ENCODE measurements at regions not wholly inside any gene's neighbourhood (a gene's known extent, or its start where the extent isn't known, plus 50 kb on each side); places are given as distances from the start of the nearest gene placed in this dataset.

DNA sequence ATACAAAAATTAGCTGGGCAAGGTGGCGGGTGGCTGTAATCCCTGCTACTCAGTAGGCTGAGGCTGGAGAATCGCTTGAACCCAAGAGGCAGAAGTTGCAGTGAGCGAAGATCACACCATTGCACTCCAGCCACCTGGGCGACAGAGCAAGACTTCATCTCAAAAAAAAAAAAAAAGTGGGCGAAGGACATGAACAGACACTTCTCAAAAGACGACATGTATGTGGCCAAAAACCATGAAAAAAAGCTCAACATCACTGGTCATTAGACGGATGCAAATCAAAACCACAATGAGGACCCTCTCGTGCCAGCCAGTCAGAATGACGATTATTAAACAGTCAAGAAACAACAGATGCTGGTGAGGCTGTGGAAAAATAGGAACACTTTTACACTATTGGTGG, 344.9 kb upstream of the JARID2 start:
- intact Hi-C loops (cut with DNase I; ENCODE audit: low total_unique reads), result no loop called here
- DNase-seq, result no peak
- WGBS, 5 donors, result 95 to 97% (median 97%) methylated on average over 9 of the region's 9 CpGs
- H3K27me3 ChIP-seq, result no peaks in the 10 kb centered on the region
- no peaks in the 10 kb centered on the region for H3K9me3 ChIP-seq
- TF ChIP-seq POLR2A (IDR thresholded peaks at IDR 0.05) (no peak), EP300 (IDR thresholded peaks at IDR 0.05) (no peak), POLR2AphosphoS5 (IDR thresholded peaks at IDR 0.05) (no peak)
- H3K4me1 ChIP-seq, result no peaks in the 10 kb centered on the region
- no peaks in the 10 kb centered on the region for H3K36me3 ChIP-seq
- no peak overlapping the region for H3K27ac ChIP-seq
- H3K4me3 ChIP-seq, result no peak overlapping the region

DNA sequence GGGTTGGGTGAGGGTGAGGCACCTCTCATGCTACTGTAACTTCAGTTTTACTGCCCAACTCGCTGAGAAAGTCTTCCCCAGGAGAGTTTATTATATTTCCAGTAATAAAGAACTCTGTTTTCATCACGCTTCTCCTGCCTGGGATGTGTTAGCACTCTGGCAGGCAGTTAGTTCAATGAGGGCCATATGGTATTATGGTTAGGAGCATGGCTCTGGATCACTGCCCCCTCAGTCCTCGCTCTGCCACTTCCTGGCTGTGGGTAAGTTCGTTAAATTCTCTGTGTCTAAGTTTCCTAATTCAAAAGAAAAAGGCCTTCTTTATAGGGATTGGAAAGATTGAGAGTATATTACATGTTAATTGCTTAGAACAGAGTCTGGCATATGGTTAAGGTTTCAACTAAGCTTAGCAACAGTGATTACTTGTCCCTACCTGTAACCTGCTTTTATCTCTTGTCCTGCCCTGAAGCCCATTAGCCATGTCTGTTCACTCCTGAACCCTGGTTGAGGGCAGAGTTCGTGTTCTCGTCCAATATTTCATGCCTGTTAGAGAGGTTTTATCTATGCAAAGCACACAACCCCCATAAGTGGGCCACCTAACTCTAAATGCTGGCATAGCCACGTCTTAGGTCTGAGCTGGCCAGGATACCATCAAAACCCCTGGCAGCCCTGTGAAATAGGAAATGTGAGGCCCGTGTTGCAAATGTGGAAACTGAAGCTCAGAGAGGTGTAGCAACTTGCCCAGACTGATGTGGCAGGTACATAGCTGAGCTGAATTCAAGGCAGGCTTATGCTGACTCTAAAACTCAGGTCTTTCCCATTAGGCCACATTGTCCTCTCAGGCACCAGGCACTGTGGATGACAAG, 342.5 kb upstream of the JARID2 start:
- Histone ChIP-seq H3K9me3 (no peaks in the 10 kb centered on the region), H3K4me1 (no peaks in the 10 kb centered on the region), H3K36me3 (no peaks in the 10 kb centered on the region), H3K4me3 (no peak overlapping the region), H3K27me3 (no peaks in the 10 kb centered on the region), H3K27ac (no peak overlapping the region)
- 69 to 87% (median 81%) methylated on average over 8 of the region's 8 CpGs for whole genome bisulfite sequencing, 5 donors
- intact Hi-C loops (cut with DNase I; ENCODE audit: low total_unique reads), result no loop called here
- TF ChIP-seq EP300 (IDR thresholded peaks at IDR 0.05) (no peak), POLR2A (IDR thresholded peaks at IDR 0.05) (no peak), POLR2AphosphoS5 (IDR thresholded peaks at IDR 0.05) (no peak)
- TF ChIP-seq, protein P1, sequence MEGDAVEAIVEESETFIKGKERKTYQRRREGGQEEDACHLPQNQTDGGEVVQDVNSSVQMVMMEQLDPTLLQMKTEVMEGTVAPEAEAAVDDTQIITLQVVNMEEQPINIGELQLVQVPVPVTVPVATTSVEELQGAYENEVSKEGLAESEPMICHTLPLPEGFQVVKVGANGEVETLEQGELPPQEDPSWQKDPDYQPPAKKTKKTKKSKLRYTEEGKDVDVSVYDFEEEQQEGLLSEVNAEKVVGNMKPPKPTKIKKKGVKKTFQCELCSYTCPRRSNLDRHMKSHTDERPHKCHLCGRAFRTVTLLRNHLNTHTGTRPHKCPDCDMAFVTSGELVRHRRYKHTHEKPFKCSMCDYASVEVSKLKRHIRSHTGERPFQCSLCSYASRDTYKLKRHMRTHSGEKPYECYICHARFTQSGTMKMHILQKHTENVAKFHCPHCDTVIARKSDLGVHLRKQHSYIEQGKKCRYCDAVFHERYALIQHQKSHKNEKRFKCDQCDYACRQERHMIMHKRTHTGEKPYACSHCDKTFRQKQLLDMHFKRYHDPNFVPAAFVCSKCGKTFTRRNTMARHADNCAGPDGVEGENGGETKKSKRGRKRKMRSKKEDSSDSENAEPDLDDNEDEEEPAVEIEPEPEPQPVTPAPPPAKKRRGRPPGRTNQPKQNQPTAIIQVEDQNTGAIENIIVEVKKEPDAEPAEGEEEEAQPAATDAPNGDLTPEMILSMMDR (IDR thresholded peaks at IDR 0.05), result no peak
- no peak for DNase-seq

DNA sequence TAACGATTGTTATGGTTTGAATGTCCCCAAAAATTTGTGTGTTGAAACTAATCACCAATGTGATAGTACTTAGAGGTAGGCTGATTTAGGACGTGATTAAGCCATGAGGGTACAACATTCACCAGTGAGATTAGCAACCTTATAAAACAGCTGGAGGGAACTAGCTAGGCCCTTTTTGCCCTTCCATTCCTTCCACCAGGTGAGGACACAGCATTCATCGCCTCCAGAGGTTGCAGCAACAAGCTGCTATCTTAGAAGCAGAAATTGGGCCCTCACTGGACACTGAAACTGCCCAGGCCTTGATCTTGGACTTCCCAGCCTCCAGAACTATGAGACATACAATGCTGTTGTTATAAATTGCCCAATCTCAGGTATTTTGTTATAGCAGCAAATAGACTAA, 340.7 kb upstream of the JARID2 start:
- no peaks in the 10 kb centered on the region for H3K36me3 ChIP-seq
- H3K27me3 ChIP-seq, result no peaks in the 10 kb centered on the region
- no peak overlapping the region for H3K27ac ChIP-seq
- no peak overlapping the region for H3K4me3 ChIP-seq
- peaks cover 0 to 3% (median under 1%) of the 10 kb centered on the region in 4 donors for H3K4me1 ChIP-seq
- no peak for DNase-seq
- 58 to 64% (median 63%) methylated on average over 3 of the region's 3 CpGs for WGBS, 5 donors
- H3K9me3 ChIP-seq, result no peaks in the 10 kb centered on the region
- intact Hi-C loops (cut with DNase I; ENCODE audit: low total_unique reads), result no loop called here
- no peak for TF ChIP-seq POLR2AphosphoS5 (IDR thresholded peaks at IDR 0.05)
- no peak for TF ChIP-seq POLR2A (IDR thresholded peaks at IDR 0.05)
- TF ChIP-seq EP300 (IDR thresholded peaks at IDR 0.05), result no peak
- TF ChIP-seq, protein P1 (IDR thresholded peaks at IDR 0.05), result no peak

DNA sequence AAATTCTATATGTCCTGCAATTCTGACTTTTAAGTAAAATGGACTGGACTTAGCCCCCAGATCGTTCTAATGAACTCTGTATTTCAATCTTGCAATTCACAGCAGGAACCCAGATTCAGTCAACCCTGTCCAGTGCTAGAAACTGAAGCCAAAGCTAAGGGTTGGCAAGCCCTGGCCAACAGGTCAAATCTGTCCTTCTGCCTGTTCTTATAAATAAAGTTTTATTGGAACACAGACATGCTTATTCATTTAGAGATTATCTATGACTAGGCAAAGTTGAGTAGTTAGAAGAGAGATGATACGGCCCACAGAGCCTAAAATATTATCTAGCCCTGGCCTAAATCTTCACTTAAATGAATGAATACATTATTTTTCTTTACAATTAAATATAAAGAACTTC, 339.2 kb upstream of the JARID2 start:
- 87 to 97% (median 95%) methylated on average over 2 of the region's 2 CpGs for WGBS, 5 donors
- intact Hi-C loops (cut with DNase I; ENCODE audit: low total_unique reads), result no loop called here
- TF ChIP-seq POLR2AphosphoS5 (IDR thresholded peaks at IDR 0.05) (no peak), POLR2A (IDR thresholded peaks at IDR 0.05) (no peak), EP300 (IDR thresholded peaks at IDR 0.05) (no peak)
- TF ChIP-seq, protein P1 (IDR thresholded peaks at IDR 0.05), result no peak
- no peak for DNase-seq
- H3K27me3 ChIP-seq, result no peaks in the 10 kb centered on the region
- no peak overlapping the region for H3K27ac ChIP-seq
- H3K4me1 ChIP-seq, result peaks cover 0 to 12% (median 5%) of the 10 kb centered on the region in 4 donors
- H3K9me3 ChIP-seq, result no peaks in the 10 kb centered on the region
- H3K4me3 ChIP-seq, result no peak overlapping the region
- no peaks in the 10 kb centered on the region for H3K36me3 ChIP-seq
